Colonic mucosa (tissue), 4 donors: ENCODE measurements at regions not wholly inside any gene's neighbourhood (a gene's known extent, or its start where the extent isn't known, plus 50 kb on each side); places are given as distances from the start of the nearest gene placed in this dataset.

Source experiments
- DNase-seq: peaks from one replicate; pipeline ENCODE4 v3.0.0-alpha.2; 2020
- H3K27ac ChIP-seq: fragments of 200-600 bp; one replicate; pipeline ENCODE4 v1.8.0; 2021
- H3K27me3 ChIP-seq: fragments of 200-600 bp; one replicate; pipeline ENCODE4 v1.8.0; 2021
- H3K36me3 ChIP-seq: fragments of 200-600 bp; one replicate; pipeline ENCODE4 v1.8.0; 2021
- H3K4me1 ChIP-seq: fragments of 200-600 bp; one replicate; pipeline ENCODE4 v1.8.0; 2021; ENCODE audit warnings: mild to moderate bottlenecking
- H3K4me3 ChIP-seq: fragments of 200-600 bp; one replicate; pipeline ENCODE4 v1.8.0; 2021
- H3K9ac ChIP-seq, 2 donors: one replicate each; pipeline ENCODE4 v1.7.0; 2013; ENCODE audit warnings: control low read depth in 2 of 2, low read depth in 2 of 2, low read length in 2 of 2
- H3K9me3 ChIP-seq: fragments of 200-600 bp; one replicate; pipeline ENCODE4 v1.8.0; 2021
- intact Hi-C: fragments of 100-400 bp; cut with DNase I; formaldehyde crosslinking; loops from one replicate; pipeline ENCODE4 v1.14.1; 2022
- TF ChIP-seq, protein P1 (sequence below): fragments of 200-600 bp; IDR thresholded peaks from one replicate; pipeline ENCODE4 v1.8.0; 2022; ENCODE audit warnings: antibody characterized with exemption, mild to moderate bottlenecking
- donor health status: healthy.
- donor health status: DM: no; HTN: no; CAD: no.
- donor health status: DM: no; HTN: no; CAD: no.

DNA sequence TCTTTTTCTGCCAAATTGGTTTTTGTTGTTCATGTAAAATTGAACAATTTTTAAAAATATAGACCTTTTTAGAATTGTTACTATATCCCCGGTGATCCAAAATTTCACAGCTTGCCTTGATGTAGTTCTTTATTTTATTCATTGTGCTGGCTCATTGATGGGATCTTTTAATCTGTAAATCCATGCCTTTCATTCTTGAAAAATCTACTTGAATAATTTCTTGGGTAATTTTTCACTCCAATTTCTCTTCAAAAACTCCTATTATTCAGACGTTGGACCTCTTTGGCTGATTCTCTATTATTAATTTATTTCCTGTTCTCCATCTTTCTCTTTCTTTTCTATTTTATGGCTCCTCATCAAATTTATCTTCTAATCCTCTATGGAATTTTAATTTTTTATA lies 476.1 kb upstream of the CITED2 start:
- DNase-seq, result no peak
- intact Hi-C loops, result no loop called here
- Histone ChIP-seq H3K9ac (no peak overlapping the region), H3K4me3 (no peak overlapping the region), H3K36me3 (no peaks in the 10 kb centered on the region), H3K27me3 (no peaks in the 10 kb centered on the region), H3K4me1 (peaks cover 3% of the 10 kb centered on the region), H3K27ac (no peak overlapping the region), H3K9me3 (no peaks in the 10 kb centered on the region)
- TF ChIP-seq, protein P1, sequence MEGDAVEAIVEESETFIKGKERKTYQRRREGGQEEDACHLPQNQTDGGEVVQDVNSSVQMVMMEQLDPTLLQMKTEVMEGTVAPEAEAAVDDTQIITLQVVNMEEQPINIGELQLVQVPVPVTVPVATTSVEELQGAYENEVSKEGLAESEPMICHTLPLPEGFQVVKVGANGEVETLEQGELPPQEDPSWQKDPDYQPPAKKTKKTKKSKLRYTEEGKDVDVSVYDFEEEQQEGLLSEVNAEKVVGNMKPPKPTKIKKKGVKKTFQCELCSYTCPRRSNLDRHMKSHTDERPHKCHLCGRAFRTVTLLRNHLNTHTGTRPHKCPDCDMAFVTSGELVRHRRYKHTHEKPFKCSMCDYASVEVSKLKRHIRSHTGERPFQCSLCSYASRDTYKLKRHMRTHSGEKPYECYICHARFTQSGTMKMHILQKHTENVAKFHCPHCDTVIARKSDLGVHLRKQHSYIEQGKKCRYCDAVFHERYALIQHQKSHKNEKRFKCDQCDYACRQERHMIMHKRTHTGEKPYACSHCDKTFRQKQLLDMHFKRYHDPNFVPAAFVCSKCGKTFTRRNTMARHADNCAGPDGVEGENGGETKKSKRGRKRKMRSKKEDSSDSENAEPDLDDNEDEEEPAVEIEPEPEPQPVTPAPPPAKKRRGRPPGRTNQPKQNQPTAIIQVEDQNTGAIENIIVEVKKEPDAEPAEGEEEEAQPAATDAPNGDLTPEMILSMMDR, result no peak

DNA sequence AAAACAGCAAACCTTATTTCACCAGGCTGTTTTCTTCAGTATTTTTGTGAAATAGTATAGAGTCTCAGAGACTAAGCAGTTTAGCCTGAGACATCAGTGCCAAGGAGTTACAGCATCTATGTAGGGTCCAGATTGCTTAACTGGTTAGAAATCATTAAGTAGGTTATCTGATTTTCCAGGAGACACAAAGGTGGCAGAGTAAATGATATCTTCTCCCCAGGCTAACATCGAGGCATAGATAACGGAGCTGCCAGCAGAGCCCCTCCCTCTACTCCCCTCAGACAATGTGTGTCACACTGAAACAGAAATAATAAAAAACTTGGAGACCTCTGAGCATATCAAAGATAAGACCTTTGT lies 473.0 kb upstream of the CITED2 start:
- no peaks in the 10 kb centered on the region for H3K9me3 ChIP-seq
- H3K4me1 ChIP-seq, result no peaks in the 10 kb centered on the region
- intact Hi-C loops, result loop anchor here (10.0 kb wide), 1 partner anchor 313 kb away; no protein-coding TSS in a partner anchor
- H3K27ac ChIP-seq, result peak overlapping the region; percentile 21
- no peaks in the 10 kb centered on the region for H3K27me3 ChIP-seq
- H3K4me3 ChIP-seq, result no peak overlapping the region
- no peaks in the 10 kb centered on the region for H3K36me3 ChIP-seq
- TF ChIP-seq, protein P1, result no peak
- H3K9ac ChIP-seq, result no peak overlapping the region
- no peak for DNase-seq

GRCh38 chr6:139846538-139847456 lies 472.3 kb upstream of the CITED2 start:
- DNase-seq, result peak; percentile 68
- Histone ChIP-seq H3K4me1 (no peaks in the 10 kb centered on the region), H3K9ac (peak overlapping the region in 1 of 2 donors; percentile 26), H3K27ac (peak overlapping the region; percentile 21), H3K36me3 (no peaks in the 10 kb centered on the region), H3K4me3 (no peak overlapping the region), H3K9me3 (no peaks in the 10 kb centered on the region), H3K27me3 (no peaks in the 10 kb centered on the region)
- TF ChIP-seq, protein P1, result no peak
- intact Hi-C loops, result loop anchor here (10.0 kb wide), 1 partner anchor 312 kb away; no protein-coding TSS in a partner anchor

GRCh38 chr6:139844907-139845306 lies 470.5 kb upstream of the CITED2 start:
- TF ChIP-seq, protein P1, result no peak
- intact Hi-C loops, result loop anchor here (10.0 kb wide), 1 partner anchor 310 kb away; no protein-coding TSS in a partner anchor

DNA sequence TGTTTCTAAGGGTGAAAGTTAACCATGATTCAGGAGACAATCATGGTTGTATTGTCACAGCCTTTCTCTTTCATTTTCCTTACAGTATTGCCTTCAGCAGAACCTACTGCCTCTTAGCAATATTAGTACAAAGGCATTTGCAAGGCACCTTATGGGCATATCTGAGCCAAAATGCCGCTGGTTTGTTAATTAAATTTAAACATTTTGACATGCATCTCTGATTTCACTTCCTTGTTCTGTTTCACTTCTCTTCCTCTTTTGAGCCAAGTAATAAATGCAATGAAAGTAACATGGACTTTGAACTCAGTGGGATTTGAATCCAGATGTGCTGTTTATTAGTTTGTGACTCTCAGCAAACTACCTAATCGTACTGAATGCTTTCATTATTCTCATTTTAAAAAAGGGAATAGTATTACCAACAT lies 467.4 kb upstream of the CITED2 start:
- intact Hi-C loops, result loop anchor here (10.0 kb wide), 1 partner anchor 307 kb away; no protein-coding TSS in a partner anchor
- Histone ChIP-seq H3K27ac (no peak overlapping the region), H3K4me1 (no peaks in the 10 kb centered on the region), H3K4me3 (no peak overlapping the region), H3K27me3 (no peaks in the 10 kb centered on the region), H3K9ac (no peak overlapping the region), H3K9me3 (no peaks in the 10 kb centered on the region), H3K36me3 (no peaks in the 10 kb centered on the region)
- TF ChIP-seq, protein P1, result no peak
- no peak for DNase-seq

More at GRCh38 chr6:139844907-139845306, 470.5 kb upstream of the CITED2 start:
- Histone ChIP-seq H3K36me3 (no peaks in the 10 kb centered on the region), H3K4me3 (no peak overlapping the region), H3K4me1 (no peaks in the 10 kb centered on the region), H3K27me3 (no peaks in the 10 kb centered on the region), H3K9me3 (no peaks in the 10 kb centered on the region), H3K9ac (no peak overlapping the region), H3K27ac (no peak overlapping the region)
- DNase-seq, result no peak
